GM23338 (cell line): ENCODE measurements at regions not wholly inside any gene's neighbourhood (a gene's known extent, or its start where the extent isn't known, plus 50 kb on each side); places are given as distances from the start of the nearest gene placed in this dataset.

Experiments
- ATAC-seq: fragments of 200-7000 bp; cut with Tn5 transposase; 3 replicates; pipeline ENCODE4 v1.9.1; 2020
- DNase-seq: peaks from one replicate; pipeline ENCODE4 v3.0.0-alpha.2; 2015; ENCODE audit warnings: low spot score
- H2AFZ ChIP-seq: fragments of 200-600 bp; sonication (generic); 2 replicates; pipeline ENCODE4 v1.8.0; 2016; ENCODE audit warnings: antibody characterized with exemption, mild to moderate bottlenecking, moderate library complexity
- H3F3A ChIP-seq: fragments of 200-600 bp; sonication (generic); replicated peaks from 2 replicates; pipeline ENCODE4 v1.8.0; 2017; ENCODE audit warnings: antibody characterized with exemption, mixed run types, low read depth
- H3K27ac ChIP-seq: fragments of 200-600 bp; sonication (generic); 2 replicates; pipeline ENCODE4 v1.6.1; 2016; ENCODE audit warnings: low read depth
- H3K27me3 ChIP-seq: fragments of 200-600 bp; sonication (generic); 2 replicates; pipeline ENCODE4 v1.8.0; 2016; ENCODE audit warnings: mild to moderate bottlenecking, mixed run types, moderate library complexity; ENCODE audit not compliant: insufficient read depth
- H3K36me3 ChIP-seq: fragments of 200-600 bp; sonication (generic); 2 replicates; pipeline ENCODE4 v1.8.0; 2016; ENCODE audit warnings: mild to moderate bottlenecking; ENCODE audit not compliant: insufficient read depth
- H3K4me1 ChIP-seq: fragments of 200-600 bp; sonication (generic); 2 replicates; pipeline ENCODE4 v1.8.0; 2016; ENCODE audit warnings: mild to moderate bottlenecking, moderate library complexity; ENCODE audit not compliant: insufficient read depth
- H3K4me2 ChIP-seq: fragments of 200-600 bp; sonication (generic); 2 replicates; pipeline ENCODE4 v1.7.1; 2017; ENCODE audit warnings: mixed run types
- H3K4me3 ChIP-seq: fragments of 200-600 bp; sonication (generic); 2 replicates; pipeline ENCODE4 v1.6.1; 2016; ENCODE audit warnings: mixed run types
- H3K79me2 ChIP-seq: fragments of 200-600 bp; sonication (generic); replicated peaks from 2 replicates; pipeline ENCODE4 v1.8.0; 2017; ENCODE audit warnings: mild to moderate bottlenecking; ENCODE audit not compliant: insufficient read depth
- H3K9me2 ChIP-seq: fragments of 200-600 bp; sonication (generic); 2 replicates; pipeline ENCODE4 v1.8.0; 2017; ENCODE audit not compliant: insufficient read depth
- H4K20me1 ChIP-seq: fragments of 200-600 bp; sonication (generic); replicated peaks from 2 replicates; pipeline ENCODE4 v1.8.0; 2017; ENCODE audit warnings: mild to moderate bottlenecking; ENCODE audit not compliant: insufficient read depth
- H3K27ac Mint-ChIP-seq: 2 replicates; pipeline ENCODE4 v1.8.0; 2020; ENCODE audit warnings: inconsistent platforms, mild to moderate bottlenecking, moderate library complexity, mixed read lengths
- H3K27me3 Mint-ChIP-seq: 3 replicates; pipeline ENCODE4 v1.8.0; 2022; ENCODE audit warnings: low read depth, mild to moderate bottlenecking, moderate library complexity, mixed read lengths, inconsistent platforms; ENCODE audit not compliant: insufficient read depth, poor library complexity
- H3K36me3 Mint-ChIP-seq: 3 replicates; pipeline ENCODE4 v1.8.0; 2021; ENCODE audit warnings: low read depth, mild to moderate bottlenecking, inconsistent platforms, moderate library complexity, mixed read lengths
- H3K4me1 Mint-ChIP-seq: 3 replicates; pipeline ENCODE4 v1.8.0; 2020; ENCODE audit warnings: mild to moderate bottlenecking, inconsistent platforms, mixed read lengths
- H3K4me3 Mint-ChIP-seq: 3 replicates; pipeline ENCODE4 v1.8.0; 2021; ENCODE audit warnings: moderate library complexity, mild to moderate bottlenecking, inconsistent platforms, mixed read lengths
- H3K9me3 Mint-ChIP-seq: 3 replicates; pipeline ENCODE4 v1.8.0; 2020; ENCODE audit warnings: moderate library complexity, mild to moderate bottlenecking, inconsistent platforms, mixed read lengths
- CTCF ChIP-seq, 2 experiments: fragments of 200-600 bp in 1 of 2; sonication (generic) in 1 of 2; conservative IDR thresholded peaks; 2 replicates each; pipeline versions ENCODE4 v1.5.1 to v1.6.1; 2016 to 2017; ENCODE audit warnings: antibody characterized with exemption in 2 of 2, low read depth in 2 of 2, mild to moderate bottlenecking in 2 of 2, moderate library complexity in 1 of 2
- ETS1 ChIP-seq: IDR thresholded peaks from 2 replicates; pipeline ENCODE4 v1.6.1; 2016; ENCODE audit warnings: antibody characterized with exemption
- STAT1 ChIP-seq: IDR thresholded peaks from one replicate; pipeline ENCODE4 v1.6.1; 2016; ENCODE audit warnings: antibody characterized with exemption; ENCODE audit not compliant: unreplicated experiment
- ZNF331 ChIP-seq: fragments of 250-450 bp; sonication (Bioruptor Pico); IDR thresholded peaks from 2 replicates; pipeline ENCODE4 v1.5.0; 2020; ENCODE audit warnings: low read depth, mild to moderate bottlenecking, moderate library complexity
- ZNF462 ChIP-seq: fragments of 250-450 bp; sonication (Bioruptor Pico); IDR thresholded peaks from 2 replicates; pipeline ENCODE4 v1.5.0; 2020; ENCODE audit warnings: mild to moderate bottlenecking, moderate library complexity

- TF ChIP-seq CTCF (conservative IDR thresholded peaks at IDR 0.05; ENCODE audit: low read depth in 2 of 2) (no peak), ETS1 (no peak), ZNF462 (no peak), STAT1 (no peak), ZNF331 (CRISPR knock-in tag) (no peak)
- no peak overlapping the region for H3K27ac ChIP-seq
- ATAC-seq (no peak), DNase-seq (no peak)
- H2AFZ ChIP-seq, result no peak overlapping the region
- Mint-ChIP-seq H3K9me3 (no peaks in the 10 kb centered on the region; the same call in 2 of the 3 replicates), H3K36me3 (no peaks in the 10 kb centered on the region), H3K27ac (no peak overlapping the region), H3K27me3 (peaks cover 14% of the 10 kb centered on the region), H3K4me3 (no peak overlapping the region), H3K4me1 (peaks cover 17% of the 10 kb centered on the region)
- peaks cover 15% of the 10 kb centered on the region for H3K4me1 ChIP-seq
- no peaks in the 10 kb centered on the region for H3K36me3 ChIP-seq
- no peaks in the 10 kb centered on the region for H4K20me1 ChIP-seq
- H3K4me2 ChIP-seq, result no peak overlapping the region
- no peaks in the 10 kb centered on the region for H3K27me3 ChIP-seq
- no peaks in the 10 kb centered on the region for H3K79me2 ChIP-seq
- H3K4me3 ChIP-seq, result no peak overlapping the region
- H3K9me2 ChIP-seq, result no peaks in the 10 kb centered on the region
- H3F3A ChIP-seq, result no peaks in the 10 kb centered on the region
Observed at GRCh38 chr17:77569846-77570564, 388.5 kb upstream of the TNRC6C start.
